A172 (cell line): ENCODE measurements at regions not wholly inside any gene's neighbourhood (a gene's known extent, or its start where the extent isn't known, plus 50 kb on each side); places are given as distances from the start of the nearest gene placed in this dataset.
A peak's percentile ranks its signal among the peaks of the same experiment; 100 is the strongest.
"Not testable (repeated sequence)": the region's sequence is repeated elsewhere in the genome, so short reads cannot be mapped to it uniquely, and the experiment has no call there.

ENCODE experiments used
- DNase-seq: peaks from one replicate; pipeline ENCODE4 v3.0.0-alpha.2; 2015; ENCODE audit warnings: low spot score

DNA sequence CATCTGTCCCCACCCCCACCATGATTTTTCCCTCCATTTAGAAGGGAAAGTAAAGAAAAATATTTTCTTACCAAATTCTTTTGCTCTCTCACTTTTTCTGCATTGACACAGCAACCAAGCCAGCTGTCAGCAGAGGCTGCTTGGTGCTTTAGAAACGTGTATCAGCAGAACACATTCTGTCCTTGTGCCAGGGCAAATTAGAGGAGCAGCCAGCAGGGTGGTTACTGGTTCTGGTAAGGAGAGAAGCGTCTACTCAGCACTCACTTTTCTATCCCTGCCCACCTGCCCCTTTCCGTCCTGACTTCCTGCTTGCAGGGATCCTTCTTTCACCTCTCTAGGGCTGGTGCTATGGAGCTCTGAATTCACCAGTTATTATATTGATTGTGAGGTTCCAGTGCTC lies 327.5 kb upstream of the PDE3A start:
- DNase-seq: no peak

DNA sequence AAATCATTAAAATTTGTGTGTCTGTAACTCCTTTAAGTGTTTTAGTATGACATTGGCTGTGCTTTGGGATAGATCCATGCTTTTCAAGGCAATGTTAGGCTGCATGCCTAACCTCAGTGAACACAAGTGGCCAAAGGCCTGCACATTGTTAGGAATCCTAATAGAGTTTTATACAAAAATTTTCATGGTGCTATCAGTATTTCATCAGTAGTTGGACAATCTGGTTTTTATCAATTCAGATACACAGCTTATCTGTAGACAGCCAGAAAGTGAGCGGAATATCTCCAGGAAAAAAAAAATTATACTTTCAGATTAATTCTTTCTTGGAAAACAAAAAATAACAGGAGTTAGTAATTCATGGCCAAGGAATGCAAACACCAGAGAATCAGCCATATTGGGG lies 324.0 kb upstream of the PDE3A start:
- DNase-seq: no peak

DNA sequence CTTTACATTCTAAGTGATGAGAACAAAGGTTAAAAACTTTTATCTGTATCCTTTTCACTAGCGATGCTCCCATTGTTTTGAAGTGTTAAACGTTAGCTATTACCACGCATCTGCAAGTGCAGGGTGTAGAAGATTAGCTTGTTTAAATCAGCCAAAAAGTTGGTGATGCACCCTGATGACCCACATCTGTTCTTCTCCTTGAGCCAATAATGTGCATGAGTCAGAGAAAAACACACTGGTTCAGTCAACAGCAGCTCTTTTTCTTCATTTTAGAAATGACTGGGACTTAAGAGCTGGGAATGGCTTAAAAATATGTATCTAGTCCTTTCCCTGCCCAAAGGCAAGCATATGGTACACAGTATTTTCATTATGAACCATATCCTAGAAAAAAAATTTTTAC lies 323.5 kb upstream of the PDE3A start:
- no peak for DNase-seq

DNA sequence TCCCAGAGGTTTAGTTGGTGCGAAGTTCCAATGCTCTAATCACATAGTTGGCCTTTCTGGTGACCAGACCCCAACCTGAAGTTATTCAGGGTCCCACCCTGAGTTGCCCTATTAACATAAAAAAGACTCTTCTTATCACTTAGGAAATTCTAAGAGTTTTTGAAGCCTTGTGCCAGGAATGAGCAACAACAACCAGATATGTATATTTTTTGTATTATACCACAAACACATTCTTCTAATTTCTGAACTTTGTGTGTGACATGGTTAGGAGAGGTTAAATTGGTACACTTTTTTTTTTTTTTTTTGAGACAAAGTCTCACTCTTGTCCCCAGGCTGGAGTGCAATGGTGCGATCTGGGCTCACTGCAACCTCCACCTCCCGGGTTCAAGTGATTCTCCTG lies 320.4 kb upstream of the PDE3A start:
- DNase-seq: no peak

DNA sequence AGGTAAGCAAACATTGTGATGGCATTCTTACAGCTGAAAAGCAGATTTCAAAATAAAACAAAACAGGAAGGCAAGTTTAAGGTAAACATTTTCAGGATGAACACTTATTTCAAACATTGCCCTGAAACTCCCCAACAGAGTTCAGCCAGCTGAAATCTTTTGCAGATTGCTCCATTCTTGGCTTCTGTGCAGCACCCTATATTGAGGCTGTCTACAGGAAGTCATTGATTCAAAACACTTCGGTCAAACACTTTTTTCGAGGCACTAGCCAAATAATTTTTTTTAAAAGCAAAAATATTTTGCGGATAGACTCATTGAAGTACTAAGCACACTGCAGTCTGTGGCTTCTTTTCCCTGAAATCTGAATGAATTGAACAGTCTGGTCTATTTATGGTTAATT lies 318.1 kb upstream of the PDE3A start:
- DNase-seq: no peak

DNA sequence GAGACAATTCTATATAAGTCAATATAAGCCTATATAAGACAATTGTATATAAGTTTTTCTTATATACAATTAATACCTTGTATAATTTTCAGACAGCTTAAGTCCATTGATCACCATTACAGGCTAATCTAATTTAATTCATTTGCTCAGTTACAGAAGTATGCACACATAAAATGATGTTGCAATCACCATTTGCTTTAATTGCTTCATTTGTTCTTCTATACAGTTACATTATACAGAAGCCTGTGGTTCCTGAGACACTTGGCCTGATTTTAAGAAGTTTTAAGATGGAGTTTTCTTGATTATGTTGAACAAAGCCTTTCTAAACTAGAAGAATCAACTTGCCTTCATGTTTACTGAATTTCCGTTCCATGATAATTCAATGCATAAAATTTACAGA lies 314.6 kb upstream of the PDE3A start:
- DNase-seq: no peak

DNA sequence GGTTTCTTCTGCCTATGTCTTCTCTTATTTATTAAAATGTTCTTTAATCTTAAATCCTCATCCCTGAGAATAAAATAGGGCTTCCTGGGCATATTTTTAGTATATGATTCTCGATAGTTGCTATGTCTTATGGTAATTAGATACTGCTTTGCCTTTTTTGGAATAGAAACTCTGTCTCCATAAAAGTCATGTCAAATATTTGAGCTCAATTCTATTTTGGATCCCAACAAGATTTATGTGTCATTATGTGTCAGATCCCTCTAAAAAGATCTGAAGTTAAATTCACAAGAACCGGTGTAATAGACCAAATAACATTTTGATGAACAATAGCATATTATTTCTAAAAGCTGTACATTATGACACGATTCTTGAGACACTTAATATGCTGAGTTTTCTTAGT lies 312.5 kb upstream of the PDE3A start:
- no peak for DNase-seq

DNA sequence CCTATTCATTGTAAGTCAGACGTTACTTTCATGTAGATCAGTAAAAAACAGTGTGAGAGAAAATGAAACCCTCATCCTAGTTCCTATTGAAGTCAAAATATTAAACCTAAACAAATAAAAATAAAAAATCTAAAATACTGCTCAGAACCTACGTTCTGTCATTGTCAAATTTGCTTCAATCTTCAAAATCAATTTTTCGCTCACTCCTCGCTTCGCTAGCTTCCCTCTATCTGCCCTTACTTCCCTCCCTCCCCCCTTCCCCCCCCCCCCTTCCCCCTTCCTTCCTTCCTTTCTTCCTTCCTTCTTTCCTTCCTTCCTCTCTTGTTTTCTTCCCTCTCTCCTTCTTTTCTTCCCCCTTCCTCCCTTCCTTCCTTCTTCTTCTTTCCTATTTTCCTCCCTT lies 310.9 kb upstream of the PDE3A start:
- DNase-seq: no peak

DNA sequence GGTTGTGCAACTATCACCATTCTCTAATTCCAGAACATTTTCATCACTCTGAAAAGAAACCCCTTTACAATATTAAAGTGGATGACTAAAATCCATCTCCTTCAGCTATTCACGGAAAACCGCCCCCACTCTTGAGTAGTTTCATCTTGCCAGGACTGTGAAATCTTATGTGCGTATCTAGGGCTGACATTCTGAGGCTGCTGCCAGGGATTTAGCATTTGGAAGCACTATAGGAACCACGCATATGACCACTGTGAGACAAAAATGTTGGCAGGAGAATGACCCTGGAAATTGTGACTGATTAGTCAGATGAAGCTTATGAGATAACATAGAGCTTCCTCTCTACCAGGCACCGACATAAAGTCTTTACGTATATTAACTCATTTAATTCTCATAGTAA lies 305.2 kb upstream of the PDE3A start:
- no peak for DNase-seq

DNA sequence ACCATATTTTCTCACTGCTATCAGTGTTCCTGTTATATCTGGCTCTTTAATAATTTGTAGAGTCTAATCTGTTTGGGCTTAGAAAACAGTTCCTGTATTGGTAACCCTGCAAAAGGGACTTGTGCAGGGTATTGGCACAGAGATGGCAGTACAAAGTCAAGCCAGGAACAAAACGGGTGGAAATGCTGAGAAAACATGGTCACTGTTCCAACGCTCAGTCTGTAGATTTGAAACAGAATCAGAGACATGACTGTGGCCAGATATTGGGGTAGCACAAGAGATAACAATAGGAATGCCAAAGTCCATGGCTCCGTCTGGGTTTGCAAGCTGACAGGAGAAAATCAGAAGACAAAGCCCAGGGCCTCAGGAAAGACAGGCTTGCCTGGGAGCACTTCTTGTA lies 290.7 kb upstream of the PDE3A start:
- no peak for DNase-seq

DNA sequence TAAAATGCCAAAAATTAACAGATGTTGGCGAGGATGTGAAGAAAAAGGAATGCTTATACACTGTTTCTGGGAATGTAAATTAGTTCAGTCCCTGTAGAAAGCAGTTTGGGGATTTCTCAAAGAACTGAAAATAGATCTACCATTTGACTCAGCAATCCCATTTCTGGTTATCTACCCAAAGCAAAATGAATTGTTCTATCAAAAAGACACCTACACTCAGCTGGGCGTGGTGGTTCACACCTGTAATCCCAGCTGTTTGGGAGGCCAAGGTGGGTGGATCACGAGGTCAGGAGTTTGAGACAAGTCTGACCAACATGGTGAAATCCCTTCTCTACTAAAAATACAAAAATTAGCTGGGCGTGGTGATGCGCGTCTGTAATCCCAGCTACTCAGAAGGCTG lies 279.3 kb upstream of the PDE3A start:
- DNase-seq: no peak

DNA sequence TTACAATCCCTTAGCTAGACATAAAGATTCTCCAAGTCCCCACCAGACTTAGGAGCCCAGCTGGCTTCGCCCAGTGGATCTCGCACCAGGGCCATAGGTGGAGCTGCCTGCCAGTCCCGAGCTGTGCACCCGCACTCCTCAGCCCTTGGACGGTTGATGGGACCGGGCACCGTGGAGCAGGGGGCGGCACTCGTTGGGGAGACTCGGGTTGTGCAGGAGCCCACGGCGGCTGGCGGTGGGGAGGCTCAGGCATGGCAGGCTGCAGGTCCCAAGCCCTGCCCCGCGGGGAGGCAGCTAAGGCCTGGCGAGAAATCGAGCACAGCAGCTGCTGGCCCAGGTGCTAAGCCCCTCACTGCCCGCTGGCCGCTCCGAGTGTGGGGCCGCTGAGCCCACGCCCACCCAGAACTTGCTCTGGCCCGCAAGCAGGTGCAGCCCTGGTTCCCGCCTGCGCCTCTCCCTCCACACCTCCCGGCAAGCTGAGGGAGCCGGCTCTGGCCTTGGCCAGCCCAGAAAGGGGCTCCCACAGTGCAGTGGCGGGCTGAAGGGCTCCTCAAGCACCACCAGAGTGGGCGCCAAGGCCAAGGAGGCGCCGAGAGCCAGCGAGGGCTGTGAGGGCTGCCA lies 275.0 kb upstream of the PDE3A start:
- not testable (repeated sequence) for DNase-seq

DNA sequence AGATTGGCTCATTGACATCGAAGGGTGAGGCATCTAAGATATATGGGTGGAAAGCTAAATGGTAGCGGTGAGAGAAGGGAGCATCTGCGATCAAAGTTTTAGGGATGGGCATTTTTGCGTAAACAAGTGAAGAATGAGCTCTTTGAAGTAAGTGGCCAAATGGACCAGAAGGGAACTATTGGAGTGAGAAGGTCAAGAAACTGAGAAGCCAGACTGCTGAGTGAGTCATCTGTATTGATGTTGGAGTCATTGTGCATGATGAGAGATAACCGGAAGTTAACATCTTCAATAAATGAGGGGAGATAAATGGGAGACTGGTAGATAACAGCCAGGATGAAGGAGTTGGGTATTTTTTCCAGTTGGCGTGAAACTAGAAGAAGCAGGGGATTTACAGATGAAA lies 271.9 kb upstream of the PDE3A start:
- DNase-seq: no peak

DNA sequence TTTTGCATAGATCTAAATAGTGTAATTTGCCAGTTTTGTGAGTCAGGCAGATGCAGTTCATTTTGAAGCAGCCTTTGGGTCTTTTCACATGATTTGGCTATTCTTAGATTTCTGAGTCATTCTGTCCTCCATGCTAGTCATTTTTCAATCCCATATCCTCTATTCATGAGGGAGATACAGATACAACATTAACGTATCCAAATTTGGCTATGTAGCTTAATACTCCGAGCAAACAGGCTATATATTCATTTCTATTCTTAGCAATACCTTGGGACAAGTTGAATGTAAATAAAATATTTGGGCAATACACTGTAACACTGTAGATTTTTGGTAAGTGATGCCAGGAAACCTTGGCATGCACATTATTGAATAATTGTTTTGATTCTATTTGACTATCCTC lies 270.7 kb upstream of the PDE3A start:
- peak; percentile 46 for DNase-seq

DNA sequence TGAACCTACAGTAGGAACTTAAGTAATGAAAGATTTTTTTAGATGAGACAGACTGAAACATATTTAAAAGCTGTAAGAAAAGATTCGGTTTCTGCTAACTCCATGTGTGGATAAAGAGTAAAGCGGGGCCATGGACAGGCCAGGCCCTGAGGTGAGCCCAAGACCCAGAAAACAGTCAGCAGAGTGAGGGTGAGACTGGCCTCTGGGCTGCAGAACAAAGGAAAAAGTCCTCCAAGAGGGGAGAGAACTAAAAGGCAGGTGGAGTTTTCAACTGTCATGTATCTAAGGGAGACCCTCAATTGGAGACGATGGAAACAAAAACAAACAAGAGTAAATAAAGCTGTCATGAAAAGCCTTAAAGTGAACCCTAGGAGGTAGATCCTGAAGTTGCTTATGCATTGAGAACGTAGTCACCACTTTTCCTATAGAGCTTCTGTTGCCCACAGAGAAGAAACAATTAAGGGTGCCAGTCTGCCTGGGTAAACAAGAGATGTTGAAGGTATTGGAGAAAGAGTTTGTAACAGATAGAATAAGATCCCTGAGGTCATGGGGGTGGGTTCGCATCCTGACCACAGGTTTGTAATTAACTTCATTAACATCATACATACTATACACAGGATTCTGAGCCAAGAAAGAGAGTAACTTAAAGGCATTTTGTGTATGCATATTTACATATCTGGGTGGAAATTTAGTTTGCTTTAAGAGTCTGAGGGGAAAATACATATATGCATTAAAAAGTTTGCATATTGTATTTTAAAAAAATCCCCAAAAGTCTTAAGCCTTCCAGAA lies 268.7 kb upstream of the PDE3A start:
- no peak for DNase-seq

DNA sequence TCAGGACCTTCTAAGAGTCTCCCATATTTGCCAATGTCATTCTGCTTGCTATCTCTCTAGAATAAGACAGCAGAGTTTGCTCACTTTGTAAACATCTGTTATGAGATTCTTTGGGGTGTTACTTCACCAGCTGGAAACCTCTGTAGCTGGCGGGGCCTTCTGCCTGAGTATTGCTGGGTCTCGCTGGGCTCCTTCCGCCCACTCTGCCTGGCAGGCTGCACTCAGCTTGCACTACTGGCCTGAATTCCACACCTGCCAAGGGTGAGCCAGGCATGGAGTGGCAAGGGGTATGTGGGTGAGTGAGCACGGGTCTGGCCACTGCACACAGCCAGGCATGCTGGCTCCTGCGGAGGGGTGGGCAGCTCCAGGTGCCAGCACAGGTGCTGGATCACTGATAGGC lies 267.3 kb upstream of the PDE3A start:
- DNase-seq: no peak

DNA sequence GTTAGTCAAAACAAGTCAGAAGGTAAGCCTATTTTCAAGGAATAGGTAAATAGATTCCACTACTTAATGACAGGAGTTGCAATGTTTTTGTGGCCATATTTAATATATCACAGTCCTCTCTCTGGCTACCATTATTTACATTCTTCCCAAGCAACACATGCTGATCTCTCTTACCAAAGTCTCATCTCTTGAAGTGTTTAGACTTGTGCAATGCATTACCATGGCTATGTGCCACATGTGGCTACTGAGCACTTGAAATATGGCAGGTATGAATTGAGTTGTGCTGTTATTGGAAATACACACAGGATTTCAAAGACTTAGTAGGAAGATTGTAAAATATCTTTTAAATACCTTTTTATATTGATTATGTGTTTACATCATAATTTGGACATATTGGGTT lies 262.4 kb upstream of the PDE3A start:
- DNase-seq: no peak

DNA sequence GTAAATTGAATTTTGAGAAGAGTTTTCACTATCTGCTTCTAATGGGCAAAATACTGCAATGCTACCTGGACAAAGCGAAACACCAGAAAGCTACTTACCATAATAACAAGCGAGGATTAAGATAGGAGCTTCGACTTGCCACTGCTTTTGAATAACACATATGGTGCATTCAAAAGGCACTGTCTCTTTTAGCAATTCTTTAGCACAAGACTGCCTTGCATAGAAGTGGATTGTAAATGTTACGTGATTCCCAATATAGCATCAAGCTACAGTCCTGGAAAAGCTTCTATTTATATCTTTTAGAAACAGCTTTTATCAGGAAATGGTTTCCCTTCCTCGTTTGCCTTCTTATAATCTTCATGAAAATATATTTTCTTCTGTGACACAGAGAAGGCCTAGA lies 258.7 kb upstream of the PDE3A start:
- DNase-seq: no peak

DNA sequence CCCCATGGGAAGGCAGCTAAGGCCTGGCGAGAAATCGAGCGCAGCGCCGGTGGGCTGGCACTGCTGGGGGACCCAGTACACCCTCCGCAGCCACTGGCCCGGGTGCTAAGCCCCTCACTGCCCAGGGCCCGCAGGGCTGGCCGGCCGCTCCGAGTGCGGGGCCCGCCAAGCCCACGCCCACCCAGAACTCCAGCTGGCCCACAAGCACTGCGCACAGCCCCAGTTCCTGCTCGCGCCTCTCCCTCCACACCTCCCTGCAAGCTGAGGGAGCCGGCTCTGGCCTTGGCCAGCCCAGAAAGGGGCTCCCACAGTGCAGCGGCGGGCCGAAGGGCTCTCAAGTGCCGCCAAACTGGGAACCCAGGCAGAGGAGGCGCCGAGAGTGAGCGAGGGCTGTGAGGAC lies 253.0 kb upstream of the PDE3A start:
- not testable (repeated sequence) for DNase-seq

DNA sequence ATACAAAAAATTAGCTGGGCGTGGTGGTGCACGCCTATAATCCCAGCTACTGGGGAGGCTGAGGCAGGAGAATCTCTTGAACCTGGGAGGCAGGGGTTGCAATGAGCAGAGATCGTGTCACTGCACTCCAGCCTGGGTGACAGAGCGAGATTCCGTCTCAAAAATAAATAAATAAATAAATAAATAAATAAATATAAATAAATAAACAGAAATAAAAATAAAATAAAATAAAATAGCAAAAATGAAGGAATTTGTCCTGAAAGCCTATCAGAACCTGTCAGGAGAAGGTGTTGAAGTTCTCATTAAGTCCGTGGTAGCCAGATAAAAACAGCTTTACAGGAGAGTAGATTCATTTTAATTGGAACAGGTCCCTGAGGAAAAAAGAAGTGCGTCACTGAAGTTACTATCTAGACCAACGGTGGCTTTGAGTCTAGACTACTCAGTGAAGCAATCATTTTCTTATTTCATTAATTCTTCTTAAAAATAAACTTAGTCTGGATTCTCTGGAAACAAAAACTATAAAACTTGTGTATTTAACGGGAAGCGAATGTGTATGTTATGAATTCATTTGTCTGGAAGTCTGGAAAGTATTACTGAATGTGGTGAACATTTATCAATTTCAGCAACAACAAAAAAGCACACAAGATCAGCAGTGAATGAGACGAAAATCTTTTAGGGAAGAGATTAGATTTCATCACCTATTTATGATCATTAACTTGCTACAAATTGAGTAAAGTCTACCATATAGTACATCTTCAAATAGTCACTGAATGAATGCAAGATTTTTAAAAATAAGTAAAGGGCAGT lies 248.5 kb upstream of the PDE3A start:
- no peak for DNase-seq

DNA sequence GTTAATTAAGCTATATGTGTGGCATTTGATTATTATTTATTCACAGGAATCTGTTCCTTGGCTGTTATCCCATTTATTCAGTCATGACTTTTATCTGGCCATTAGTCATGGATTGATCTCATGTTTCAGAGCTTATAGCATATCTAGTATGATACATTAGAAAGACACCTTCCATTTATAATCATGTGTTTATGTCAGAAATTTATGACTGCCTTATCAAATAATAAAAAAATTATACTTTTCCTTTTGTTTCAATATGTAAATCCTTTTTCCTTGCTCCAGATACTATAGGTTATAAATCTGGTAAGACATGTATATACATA lies 248.0 kb upstream of the PDE3A start:
- DNase-seq: no peak

DNA sequence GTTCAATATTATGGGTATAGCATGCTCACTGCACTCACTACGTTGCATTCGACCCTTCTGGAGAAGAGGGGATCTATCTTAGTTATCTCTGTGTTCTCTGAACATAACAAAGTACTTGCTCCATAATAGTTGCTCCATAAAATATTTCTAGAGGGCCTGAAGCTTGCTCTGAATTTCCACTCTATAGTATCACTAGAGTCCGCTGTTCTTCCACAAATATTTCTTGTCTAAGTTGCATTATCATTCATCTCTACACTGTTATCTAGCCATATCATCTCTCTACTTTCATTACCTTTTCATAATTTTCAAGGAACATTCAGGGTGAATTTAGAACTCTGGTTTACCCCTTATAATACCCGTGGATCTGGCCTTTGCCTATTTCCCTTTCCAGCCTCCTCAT lies 246.1 kb upstream of the PDE3A start:
- no peak for DNase-seq

DNA sequence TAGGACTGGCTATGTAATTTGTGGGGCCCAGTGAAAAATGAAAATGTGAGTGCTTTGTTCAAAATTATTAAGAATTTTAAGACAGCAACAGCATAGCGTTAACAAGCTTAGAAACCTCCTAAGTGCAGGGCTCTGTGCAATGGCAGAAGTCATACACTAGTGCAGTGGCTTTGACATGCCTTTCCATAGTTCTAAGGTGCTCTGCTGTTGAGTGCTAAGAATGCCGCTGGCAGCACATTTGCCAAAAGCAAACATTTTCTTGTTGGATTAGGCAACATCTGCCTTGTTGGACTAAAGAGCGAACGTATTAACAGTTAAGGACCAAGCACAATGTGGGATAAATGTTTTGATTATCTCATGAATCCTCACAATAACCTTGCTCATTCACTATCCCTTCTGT lies 244.9 kb upstream of the PDE3A start:
- no peak for DNase-seq
